IPS-NIHi7 (cell line): ENCODE measurements at regions not wholly inside any gene's neighbourhood (a gene's known extent, or its start where the extent isn't known, plus 50 kb on each side); places are given as distances from the start of the nearest gene placed in this dataset.

Experiments used
- DNase-seq: peaks from one replicate; pipeline ENCODE4 v3.0.0; 2012; ENCODE audit warnings: mixed read lengths; ENCODE audit errors: extremely low spot score

DNA sequence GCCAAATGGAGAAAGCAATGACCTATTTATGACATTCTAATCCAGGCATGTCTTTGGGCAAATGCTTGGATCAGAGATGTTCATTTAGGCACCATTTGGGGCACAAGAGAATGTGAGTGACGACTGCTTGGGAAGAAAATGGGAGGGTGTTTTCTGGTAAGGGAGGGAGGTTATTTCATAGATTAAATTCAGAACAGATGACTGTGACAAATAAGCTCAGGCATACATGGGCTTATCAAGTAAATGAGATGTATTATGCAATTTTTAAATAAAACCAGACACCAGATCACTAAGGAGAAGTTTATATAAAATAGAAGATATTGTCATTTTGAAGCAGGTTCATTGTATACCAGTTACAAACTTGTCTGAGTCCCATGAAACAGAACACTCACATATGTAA, 71.4 kb upstream of the UGT8 start:
- DNase-seq = no peak

DNA sequence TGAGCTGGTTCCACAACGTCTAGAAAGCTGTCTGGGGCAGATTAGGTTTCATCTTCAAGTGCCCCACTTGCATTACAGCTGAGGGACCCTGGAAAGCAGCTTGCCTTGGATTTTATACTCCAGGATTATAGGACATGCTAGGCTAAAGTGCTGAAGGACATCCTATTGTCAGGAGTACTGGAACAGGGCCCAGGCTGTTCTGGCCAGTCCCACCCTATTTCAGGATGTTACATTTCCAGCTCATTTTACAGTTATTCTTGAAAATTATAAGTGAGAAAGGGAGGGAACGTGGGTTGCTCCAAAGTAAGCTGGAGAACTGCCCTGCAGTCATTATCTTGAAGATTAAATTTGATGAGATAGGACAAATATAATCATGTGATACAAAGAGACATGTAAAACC, 71.0 kb upstream of the UGT8 start:
- no peak for DNase-seq

DNA sequence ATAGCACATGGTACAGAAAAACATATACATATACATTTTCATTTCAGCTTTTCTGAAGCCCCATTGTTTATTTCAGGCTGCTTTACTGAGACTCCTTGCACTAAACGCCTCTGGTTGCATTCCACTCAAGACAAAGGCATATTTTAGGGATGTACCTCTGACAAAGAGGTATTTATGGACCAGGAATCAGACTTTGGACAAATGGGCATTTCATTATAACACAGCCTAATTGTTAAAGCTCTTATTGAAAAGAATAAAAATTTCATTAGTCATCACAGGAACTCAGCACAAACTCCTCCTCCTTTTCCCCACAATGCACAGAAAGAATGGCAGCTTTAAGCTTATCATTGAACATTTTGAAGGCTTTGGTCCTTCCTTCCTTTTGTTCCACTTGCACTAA, 62.9 kb upstream of the UGT8 start:
- no peak for DNase-seq

DNA sequence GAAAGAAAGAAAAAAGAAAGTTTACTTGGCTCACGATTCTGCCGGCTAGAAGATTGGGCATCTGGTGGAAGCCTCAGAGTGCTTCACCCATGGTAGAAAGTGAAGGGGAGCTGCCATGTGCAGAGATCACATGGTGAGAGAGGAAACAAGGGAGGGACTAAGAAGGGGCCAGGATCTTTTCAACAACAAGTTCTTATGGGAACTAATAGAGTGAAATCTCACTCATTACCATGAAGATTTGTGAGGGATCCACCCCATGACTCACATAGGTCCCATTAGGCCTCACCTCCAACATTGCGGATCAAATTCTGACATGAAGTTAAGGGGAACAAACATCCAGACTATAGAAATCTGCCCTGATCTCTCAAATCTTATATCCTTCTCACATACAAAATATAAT, 61.3 kb upstream of the UGT8 start:
- DNase-seq = no peak

DNA sequence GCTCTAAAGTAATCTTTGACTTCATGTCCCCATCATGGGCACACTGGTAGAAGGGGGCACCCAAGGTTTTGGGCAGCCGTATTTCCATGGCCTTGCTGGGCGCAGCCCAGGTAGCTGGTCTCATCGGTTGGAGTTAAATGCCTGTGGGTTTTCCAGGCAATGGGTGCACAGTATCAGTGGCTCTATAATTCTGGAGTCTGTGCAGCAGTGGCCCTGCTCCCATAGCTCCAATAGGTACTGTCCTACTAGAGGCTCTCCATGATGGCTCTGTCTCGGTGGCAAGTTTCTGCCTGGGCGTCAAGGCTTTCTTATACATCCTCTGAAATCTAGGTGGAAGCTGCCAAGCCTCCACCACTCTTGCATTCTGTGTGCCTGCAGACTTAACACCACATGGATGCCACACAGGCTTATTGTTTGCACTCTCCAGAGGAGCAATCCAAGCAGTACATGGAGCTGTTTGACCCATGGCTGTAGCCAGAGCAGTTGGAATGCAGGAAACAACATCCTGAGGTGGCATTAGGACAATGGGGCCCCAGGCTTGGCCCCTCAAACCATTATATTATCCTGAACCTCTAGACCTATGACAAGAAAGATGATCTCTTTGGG, 60.5 kb upstream of the UGT8 start:
- DNase-seq = no peak

DNA sequence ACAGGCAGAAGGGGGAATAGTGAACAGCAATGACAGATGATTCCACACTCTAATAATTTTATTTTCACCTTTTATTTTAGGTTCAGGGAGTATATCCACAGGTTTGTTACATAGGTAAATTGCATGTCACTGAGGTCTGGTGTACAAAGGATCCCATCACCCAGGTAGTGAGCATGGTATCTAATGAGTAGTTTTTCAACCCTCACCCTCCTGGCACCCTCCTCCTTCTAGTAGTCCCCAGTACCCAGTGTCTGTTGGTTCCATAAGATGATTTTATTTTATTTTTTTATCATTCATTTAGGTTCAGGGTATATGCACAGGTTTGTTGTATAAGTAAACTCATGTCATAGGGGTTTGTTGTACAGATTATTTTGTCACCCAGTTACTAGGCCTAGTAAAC, 58.6 kb upstream of the UGT8 start:
- no peak for DNase-seq

DNA sequence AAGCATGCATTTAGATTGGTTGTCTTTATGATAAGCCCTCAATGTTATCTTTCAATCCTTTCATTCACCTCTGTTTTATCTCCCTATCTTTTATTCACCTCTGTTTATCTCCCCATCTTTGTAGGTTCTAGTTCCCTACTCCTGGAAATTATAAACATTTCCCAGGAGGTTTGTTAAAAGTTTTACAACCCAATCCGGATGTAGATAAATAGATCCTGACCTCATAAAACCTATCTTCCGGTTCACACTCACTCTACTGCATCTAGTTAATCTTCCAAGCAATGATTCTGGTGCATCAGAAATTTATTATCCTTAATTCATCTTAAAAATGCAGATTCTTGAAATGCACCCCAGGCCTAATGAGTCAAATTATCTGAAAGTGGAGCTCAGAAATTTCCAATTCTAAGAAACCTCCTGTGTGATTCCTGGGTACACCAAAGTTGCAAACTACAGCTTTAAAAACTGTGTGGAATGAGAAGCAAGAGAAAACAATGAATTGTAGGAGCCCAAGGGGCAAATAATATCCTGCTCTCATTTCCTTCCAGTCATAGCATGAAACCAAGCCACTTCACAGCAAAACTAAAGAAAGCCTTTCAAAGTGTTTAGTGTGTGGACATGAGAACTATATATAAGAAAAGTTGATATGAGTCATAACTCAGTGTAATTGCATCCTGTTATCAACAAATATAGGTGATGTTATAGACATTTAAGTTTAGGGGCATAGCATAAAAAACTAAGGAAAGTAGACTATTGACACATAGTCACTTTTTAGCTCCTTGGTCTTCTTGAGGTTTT, 51.1 kb upstream of the UGT8 start:
- no peak for DNase-seq
